K562 (cell line): ENCODE measurements at regions not wholly inside any gene's neighbourhood (a gene's known extent, or its start where the extent isn't known, plus 50 kb on each side); places are given as distances from the start of the nearest gene placed in this dataset.
A peak's percentile ranks its signal among the peaks of the same experiment; 100 is the strongest.

Source experiments
- ATAC-seq: fragments of 200-7000 bp; cut with Tn5 transposase; 3 replicates; pipeline ENCODE4 v1.9.1; 2020; ENCODE audit warnings: moderate library complexity
- BruUV-seq: library from RNA; stranded (reverse); fragments of 400-500 nt; replicated peaks from 2 replicates; lab custom pipeline; 2021; lab: Mats Ljungman, UMichigan
- CTCF ChIA-PET: fragments of 300-600 bp; formaldehyde crosslinking; extraction: SDS; loops from one replicate; lab custom pipeline; 2021; ENCODE audit warnings: low intra/inter-chr PET ratio; lab: Yijun Ruan, JAX
- POLR2A ChIA-PET: fragments of 300-600, 350-650 bp; sonication (Branson Sonifier 250); formaldehyde crosslinking; extraction: SDS; loops from one replicate; lab custom pipeline; 2021; ENCODE audit warnings: antibody characterized with exemption, inconsistent platforms; lab: Yijun Ruan, JAX
- DNase-seq, 4 experiments: peaks; one replicate each; pipeline versions ENCODE4 v3.0.0 to v3.0.0-alpha.2; 2011 to 2018; ENCODE audit warnings: low spot score in 3 of 4, mixed read lengths in 3 of 4; ENCODE audit errors: extremely low read depth in 1 of 4
- FAIRE-seq: peaks from 2 replicates; lab custom pipeline; 2011; peaks lifted over from hg19 to GRCh38; lab: Jason Lieb, UNC
- H2AFZ ChIP-seq: 2 replicates; pipeline ENCODE4 v1.6.0; 2011; ENCODE audit warnings: low read depth, low read length, control low read depth, inconsistent platforms
- H3K27ac ChIP-seq: fragments of 200-600 bp; 3 replicates; pipeline ENCODE4 v1.8.0; 2011; ENCODE audit warnings: low read depth, mild to moderate bottlenecking, control low read depth, inconsistent platforms, low read length, moderate library complexity, mixed read lengths; ENCODE audit errors: extremely low read depth
- H3K27me3 ChIP-seq, 2 experiments: fragments of 300-600 bp in 1 of 2; 2 replicates in 1 of 2; 3 replicates in 1 of 2; pipeline versions ENCODE4 v1.6.0 to v1.8.0; 2011; ENCODE audit warnings: inconsistent platforms in 2 of 2, low read length in 2 of 2, mild to moderate bottlenecking in 1 of 2, mixed read lengths in 1 of 2, moderate library complexity in 1 of 2; ENCODE audit not compliant: control insufficient read depth in 2 of 2, insufficient read depth in 2 of 2
- H3K36me3 ChIP-seq: fragments of 300-600 bp; 3 replicates; pipeline ENCODE4 v1.8.0; 2011; ENCODE audit warnings: mild to moderate bottlenecking, low read length, inconsistent platforms; ENCODE audit not compliant: control insufficient read depth, insufficient read depth
- H3K4me1 ChIP-seq, 2 experiments: fragments of 200-600 bp in 1 of 2; replicated peaks in 1 of 2; 2 replicates in 1 of 2; 3 replicates in 1 of 2; pipeline versions ENCODE4 v1.5.1 to v1.8.0; 2011; ENCODE audit warnings: inconsistent platforms in 2 of 2, low read length in 2 of 2, mild to moderate bottlenecking in 1 of 2, mixed read lengths in 1 of 2, moderate library complexity in 1 of 2; ENCODE audit not compliant: control insufficient read depth in 2 of 2, insufficient read depth in 2 of 2
- H3K4me2 ChIP-seq: 2 replicates; pipeline ENCODE4 v1.6.1; 2011; ENCODE audit warnings: low read length, control low read depth, inconsistent platforms, mixed read lengths; ENCODE audit not compliant: insufficient read depth
- H3K4me3 ChIP-seq: fragments of 200-600 bp; sonication (generic), shearing (Covaris generic); 2 replicates; pipeline ENCODE4 v1.5.1; 2016; ENCODE audit warnings: control low read depth, inconsistent platforms
- H3K79me2 ChIP-seq: fragments of 200-600 bp; 3 replicates; pipeline ENCODE4 v1.8.0; 2011; ENCODE audit warnings: low read length, inconsistent platforms; ENCODE audit not compliant: control insufficient read depth, insufficient read depth
- H3K9ac ChIP-seq, 2 experiments: 2 replicates each; pipeline versions ENCODE4 v1.6.0 to v1.6.1; 2011; ENCODE audit warnings: low read depth in 2 of 2, low read length in 2 of 2, control low read depth in 1 of 2, inconsistent platforms in 1 of 2, mild to moderate bottlenecking in 1 of 2, mixed read lengths in 1 of 2; ENCODE audit not compliant: insufficient read depth in 1 of 2
- H3K9me1 ChIP-seq: one replicate; pipeline ENCODE4 v1.6.0; 2011; ENCODE audit warnings: inconsistent platforms, mild to moderate bottlenecking, low read length, moderate library complexity; ENCODE audit not compliant: control insufficient read depth, insufficient read depth
- H3K9me3 ChIP-seq: replicated peaks from 2 replicates; pipeline ENCODE4 v1.5.1; 2011; ENCODE audit warnings: low read depth, low read length, inconsistent platforms; ENCODE audit not compliant: control insufficient read depth, insufficient read depth
- H4K20me1 ChIP-seq: replicated peaks from 2 replicates; pipeline ENCODE4 v1.6.1; 2011; ENCODE audit warnings: low read length, inconsistent platforms, mixed read lengths; ENCODE audit not compliant: control insufficient read depth, insufficient read depth
- MCM2 ChIP-seq: fragments of 450-650 bp; IDR thresholded peaks from 2 replicates; pipeline ENCODE4 v1.6.1; 2017; ENCODE audit warnings: low read depth, mild to moderate bottlenecking
- POLR2AphosphoS2 ChIP-seq: IDR thresholded peaks from 2 replicates; pipeline ENCODE4 v1.6.1; 2012; ENCODE audit warnings: low read length, improper control_type of control experiment
- RBM25 ChIP-seq: fragments of 200-400 bp; formaldehyde crosslinking; IDR thresholded peaks from 2 replicates; pipeline ENCODE4 v1.6.1; 2018; ENCODE audit warnings: low read length, low read depth, moderate library complexity; ENCODE audit not compliant: severe bottlenecking
- WGBS: fragments of 100-300 bp; shearing (Covaris generic); methylation state at CpG from one replicate; pipeline ENCODE4 v1.1.6; 2016; ENCODE audit warnings: low coverage, mixed read lengths; ENCODE audit not compliant: insufficient coverage; ENCODE audit errors: missing lambda C conversion rate; 5-methylcytosine and 5-hydroxymethylcytosine counted together
- in situ Hi-C: fragments of 300-500 bp; cut with MboI; formaldehyde crosslinking; loops from 4 replicates; pipeline ENCODE4 v1.15.0; 2018; ENCODE audit warnings: inconsistent platforms, mixed read lengths
- intact Hi-C: fragments of 100-400 bp; cut with micrococcal nuclease; formaldehyde crosslinking; loops from 2 replicates; pipeline ENCODE4 v1.14.2; 2022

GRCh38 chr14:76943072-76943471 lies 85.4 kb downstream of the IRF2BPL start:
- H3K9me3 ChIP-seq, result no peaks in the 10 kb centered on the region
- H3K27me3 ChIP-seq, result no peaks in the 10 kb centered on the region
- CTCF ChIA-PET, result no interaction called here
- no peaks in the 10 kb centered on the region for H3K79me2 ChIP-seq
- TF ChIP-seq POLR2AphosphoS2, result no peak
- peak; percentile 57 for TF ChIP-seq RBM25
- H3K4me3 ChIP-seq, result no peak overlapping the region
- no peaks in the 10 kb centered on the region for H3K9me1 ChIP-seq
- in situ Hi-C loops (no loop called here), intact Hi-C loops (no loop called here)
- H3K36me3 ChIP-seq, result no peaks in the 10 kb centered on the region
- POLR2A ChIA-PET, result interaction anchor here (0.5 to 1.6 kb wide), 3 partner anchors 10 to 97 kb away, joined by 3 to 4 read pairs (median 3); no protein-coding TSS in a partner anchor
- H3K4me1 ChIP-seq, result peaks cover 12% of the 10 kb centered on the region in 2 experiments
- ATAC-seq (no peak), FAIRE-seq (no peak), DNase-seq (no peak)
- no peak overlapping the region for H3K4me2 ChIP-seq
- no TSS peak for BruUV-seq
- H3K9ac ChIP-seq, result no peak overlapping the region
- 35% methylated on average over 4 of the region's 4 CpGs for WGBS
- no peak overlapping the region for H2AFZ ChIP-seq
- no peak overlapping the region for H3K27ac ChIP-seq
- no peaks in the 10 kb centered on the region for H4K20me1 ChIP-seq

- H3K4me3 ChIP-seq, result no peak overlapping the region
- WGBS, result 48% methylated on average over 12 of the region's 12 CpGs
- ATAC-seq, result no peak; the same call in 2 of the 3 replicates
- H4K20me1 ChIP-seq, result no peaks in the 10 kb centered on the region
- no peak for DNase-seq
- intact Hi-C loops, result no loop called here
- no peak for TF ChIP-seq MCM2
- no peaks in the 10 kb centered on the region for H3K36me3 ChIP-seq
- no peaks in the 10 kb centered on the region for H3K27me3 ChIP-seq
- ChIA-PET CTCF (no interaction called here), POLR2A (interaction anchor here (0.5 to 1.6 kb wide), 5 partner anchors 11 to 114 kb away, joined by 3 to 4 read pairs (median 4); no protein-coding TSS in a partner anchor)
- peaks cover 4 to 6% of the 10 kb centered on the region in 2 experiments; a peak in 4 of 5 replicates for H3K4me1 ChIP-seq
- no peak for FAIRE-seq
- no peaks in the 10 kb centered on the region for H3K79me2 ChIP-seq
- H3K9ac ChIP-seq, result no peak overlapping the region
- in situ Hi-C loops, result no loop called here
- no peak overlapping the region for H3K27ac ChIP-seq
- H3K4me2 ChIP-seq, result no peak overlapping the region
- no TSS peak for BruUV-seq
- no peak overlapping the region for H2AFZ ChIP-seq
- H3K9me3 ChIP-seq, result no peaks in the 10 kb centered on the region
- H3K9me1 ChIP-seq, result no peaks in the 10 kb centered on the region
Measured at GRCh38 chr14:76941946-76942805, 86.3 kb downstream of the IRF2BPL start.
